Kidney tubule cell (primary cell): ENCODE measurements at regions not wholly inside any gene's neighbourhood (a gene's known extent, or its start where the extent isn't known, plus 50 kb on each side); places are given as distances from the start of the nearest gene placed in this dataset.
"Not testable (repeated sequence)": the region's sequence is repeated elsewhere in the genome, so short reads cannot be mapped to it uniquely, and the experiment has no call there.

Source experiments
- DNase-seq: peaks from one replicate; pipeline ENCODE4 v3.0.0-alpha.2; 2018; ENCODE audit warnings: low spot score

DNA sequence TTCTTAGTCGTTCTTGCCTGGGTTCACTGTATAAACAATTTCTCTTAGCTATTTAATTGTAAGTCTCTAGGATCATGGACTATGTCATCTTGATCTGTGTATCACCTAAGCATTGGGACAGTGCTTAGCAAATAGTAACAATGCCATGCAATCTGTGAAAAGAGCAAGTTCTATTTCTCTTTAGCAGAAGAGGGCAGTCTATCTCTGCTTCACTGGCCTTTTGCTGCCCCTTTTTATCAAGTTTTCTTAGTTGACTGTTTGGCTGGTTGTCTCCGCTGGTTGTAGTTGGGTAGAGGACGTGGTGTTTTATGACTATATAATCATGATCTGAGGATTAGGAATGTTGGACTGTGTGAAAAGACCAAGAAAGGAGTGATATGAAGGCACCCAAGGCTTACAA is 315.0 kb downstream of the JRKL start:
- DNase-seq, result no peak

DNA sequence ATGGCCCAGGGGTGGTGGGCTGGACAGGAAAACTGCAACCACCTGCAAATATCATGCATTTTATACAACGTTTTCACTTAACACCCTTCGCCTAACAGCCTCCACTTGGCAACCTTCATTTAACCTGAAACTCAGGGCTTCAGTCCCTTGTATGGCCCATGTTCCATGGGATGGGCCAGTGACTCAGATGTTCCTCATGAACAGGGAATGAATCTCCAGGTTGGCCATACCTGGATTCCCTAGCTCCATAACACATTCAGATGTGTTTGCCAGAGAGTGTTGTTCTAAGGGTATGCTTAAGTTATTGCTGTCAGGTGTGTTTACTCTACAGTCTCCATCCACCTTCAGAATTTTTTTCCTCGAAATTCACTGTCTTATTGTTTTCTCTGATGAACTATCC is 316.9 kb downstream of the JRKL start:
- no peak for DNase-seq

DNA sequence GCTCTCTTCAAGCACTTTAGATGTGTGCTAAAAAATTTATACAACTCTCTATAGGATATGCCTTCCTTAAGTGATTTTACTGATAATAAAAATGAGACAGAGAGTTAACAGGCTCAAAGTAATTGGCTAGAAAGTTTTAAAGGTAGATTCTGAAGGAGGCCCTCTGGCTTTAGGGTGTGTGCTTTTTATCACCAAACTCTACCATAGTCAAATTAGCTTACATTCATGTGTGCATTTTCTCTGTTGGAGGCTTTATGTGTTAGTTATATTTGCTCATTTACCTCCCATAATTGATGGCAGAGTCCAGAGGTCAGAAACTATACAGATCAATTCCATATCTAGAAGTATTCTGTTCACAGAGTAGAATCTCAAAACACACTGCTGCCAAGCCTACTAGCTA is 317.5 kb downstream of the JRKL start:
- no peak for DNase-seq

DNA sequence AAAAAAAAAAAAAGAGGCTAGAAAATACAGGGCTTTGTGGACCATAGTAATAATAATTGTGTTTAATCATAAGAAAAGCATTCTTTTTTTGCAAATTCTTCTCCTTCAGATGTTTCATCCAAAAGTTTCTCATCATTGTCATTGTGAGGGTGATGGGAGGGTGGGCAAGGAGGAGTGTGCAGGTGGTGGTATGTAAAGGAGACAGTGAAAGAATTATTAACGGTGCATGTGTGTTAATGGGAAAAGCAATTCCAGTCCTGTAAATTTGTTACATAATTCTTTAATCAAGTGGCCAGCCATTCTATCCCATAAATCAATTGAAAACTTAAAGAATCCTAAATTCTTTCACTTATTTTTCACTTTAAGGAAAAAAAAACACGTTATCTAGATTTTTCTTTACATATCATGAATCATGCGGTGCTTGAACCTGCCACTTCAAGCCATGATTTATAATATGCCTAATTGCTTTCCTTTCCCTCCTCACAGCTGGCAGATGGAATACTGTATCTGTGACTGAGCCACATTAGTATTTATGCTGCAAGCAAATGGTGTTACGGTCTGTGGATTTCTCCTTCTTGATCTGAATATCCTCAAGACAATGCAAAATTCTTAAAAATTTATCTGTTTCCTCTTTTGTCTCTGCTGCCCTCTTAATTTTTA is 318.5 kb downstream of the JRKL start:
- no peak for DNase-seq

DNA sequence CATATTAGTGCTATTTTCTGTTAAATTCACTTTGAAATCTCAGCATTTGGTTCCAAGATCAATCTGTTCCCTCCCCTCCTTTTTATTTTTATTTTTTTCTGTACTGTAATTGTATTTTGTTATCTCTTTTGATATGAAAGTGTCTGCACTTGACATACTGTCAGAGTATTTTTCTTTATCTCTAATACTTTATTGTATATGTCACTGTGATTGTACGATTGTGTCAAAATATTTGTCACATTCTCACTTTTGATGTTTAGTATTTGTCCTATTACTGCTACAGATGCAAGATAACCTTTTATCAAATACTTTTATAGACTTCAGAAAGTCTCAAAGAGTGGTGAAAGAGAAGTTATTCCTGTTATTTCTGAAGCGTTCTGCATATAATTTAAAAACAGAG is 323.5 kb downstream of the JRKL start:
- DNase-seq, result no peak

DNA sequence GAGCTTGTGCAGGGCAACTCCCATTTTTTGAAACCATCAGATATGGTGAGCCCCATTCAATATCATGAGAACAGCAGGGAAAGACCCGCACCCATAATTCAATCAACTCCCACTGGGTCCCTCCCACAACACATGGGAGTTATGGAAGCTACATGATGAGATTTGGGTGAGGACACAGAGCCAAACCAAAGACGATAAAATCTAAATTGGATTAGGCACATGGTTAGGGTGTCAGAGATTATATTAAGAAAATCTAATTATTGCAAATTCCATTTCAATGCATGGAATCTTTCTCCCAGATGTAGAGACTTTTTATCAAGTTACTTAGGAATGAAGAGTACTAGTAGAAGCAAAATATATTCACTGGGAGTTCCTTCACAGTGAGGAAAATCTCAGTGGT is 324.9 kb downstream of the JRKL start:
- no peak for DNase-seq

DNA sequence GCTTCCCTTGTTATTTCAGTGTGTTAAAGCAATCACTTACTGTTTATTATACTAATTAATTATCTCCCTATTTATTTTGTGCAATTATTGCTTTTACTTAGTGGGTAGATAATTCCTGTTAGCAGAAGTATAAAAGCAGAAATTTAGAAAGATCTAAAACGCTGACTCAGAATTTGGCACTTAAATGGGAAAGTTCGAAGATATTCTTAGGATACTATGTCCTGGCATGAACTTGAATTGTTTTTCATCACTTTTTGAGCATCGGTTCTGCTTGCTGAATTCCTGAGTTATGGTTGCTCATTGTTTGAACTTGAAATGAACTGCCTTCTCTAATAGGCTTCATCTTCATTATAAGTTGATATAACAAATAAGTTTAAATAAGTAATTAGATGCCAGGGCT is 325.4 kb downstream of the JRKL start:
- no peak for DNase-seq

DNA sequence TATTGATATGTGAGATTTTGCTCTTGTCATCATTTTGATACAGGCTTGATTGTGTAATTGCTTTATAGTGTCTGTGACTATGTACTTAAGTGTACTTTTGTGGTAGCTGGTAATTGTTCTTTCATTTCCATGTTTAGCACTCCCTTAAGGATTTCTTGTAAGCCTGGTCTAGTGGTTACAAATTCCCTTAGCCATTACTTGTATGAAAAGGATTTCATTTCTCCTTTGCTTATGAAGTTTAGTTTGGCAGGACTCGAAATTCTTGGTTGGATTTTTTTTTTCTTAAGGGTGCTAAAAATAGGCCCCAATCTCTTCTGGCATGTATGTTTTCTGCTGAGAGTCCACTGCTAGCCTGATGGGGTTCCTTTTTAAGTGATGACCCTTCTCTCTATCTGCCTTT is 346.8 kb downstream of the JRKL start:
- no peak for DNase-seq

- no peak for DNase-seq
Measured at GRCh38 chr11:96738311-96738710, 348.5 kb downstream of the JRKL start.

GRCh38 chr11:96741068-96741467 is 351.3 kb downstream of the JRKL start:
- DNase-seq, result no peak

GRCh38 chr11:96744697-96745096 is 354.9 kb downstream of the JRKL start:
- DNase-seq, result no peak

DNA sequence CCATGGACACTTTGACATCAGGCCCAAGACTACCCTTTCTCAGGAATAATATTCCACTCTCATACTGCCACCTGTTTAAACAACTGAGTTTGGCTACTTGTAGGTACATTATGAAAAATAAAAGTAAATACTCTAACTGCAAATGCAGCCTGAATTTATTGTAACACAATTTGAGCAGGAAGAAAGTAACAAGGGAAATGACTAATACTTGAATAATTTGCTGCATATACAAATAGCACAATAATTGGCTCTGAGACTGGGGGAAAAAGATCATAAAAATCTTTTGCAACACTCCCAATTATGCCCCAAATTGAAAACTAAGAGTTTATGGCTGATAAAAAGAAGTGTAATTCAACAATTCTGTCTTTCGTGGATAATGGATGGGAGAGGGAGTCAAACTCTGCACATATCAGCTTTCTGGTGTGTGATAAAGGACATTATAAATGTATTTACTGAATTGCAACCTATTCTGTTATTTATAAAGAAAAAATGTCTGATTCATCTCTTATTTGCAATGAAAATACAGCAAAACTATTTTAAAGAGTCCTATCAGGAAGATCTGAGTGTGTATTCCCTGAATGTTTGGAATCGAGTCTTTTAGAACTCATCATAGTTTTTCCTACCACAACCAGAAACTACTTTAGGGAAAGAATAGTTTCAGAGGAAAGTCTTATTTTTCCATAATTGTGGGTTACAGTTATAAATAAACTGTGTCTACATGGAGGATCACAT is 359.0 kb downstream of the JRKL start:
- DNase-seq, result peak; percentile 20

DNA sequence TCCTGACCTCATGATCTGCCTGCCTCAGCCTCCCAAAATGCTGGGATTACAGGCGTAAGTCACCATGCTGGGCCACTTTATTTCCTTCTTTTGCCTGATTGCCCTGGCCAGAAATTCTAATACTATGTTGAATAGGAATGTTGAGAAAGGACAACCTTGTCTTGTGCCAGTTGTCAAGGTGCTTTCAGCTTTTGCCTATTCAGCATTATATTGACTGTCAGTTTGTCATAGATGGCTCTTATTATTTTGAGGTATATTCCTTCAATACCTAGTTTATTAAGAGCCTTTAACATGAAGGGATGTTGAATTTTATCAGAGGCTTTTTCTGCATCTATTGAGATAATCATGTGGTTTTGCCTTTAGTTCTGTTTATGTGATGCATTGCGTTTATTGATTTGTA is 362.0 kb downstream of the JRKL start:
- DNase-seq, result not testable (repeated sequence)

- no peak for DNase-seq
Measured at GRCh38 chr11:96752221-96752620, 362.4 kb downstream of the JRKL start.

DNA sequence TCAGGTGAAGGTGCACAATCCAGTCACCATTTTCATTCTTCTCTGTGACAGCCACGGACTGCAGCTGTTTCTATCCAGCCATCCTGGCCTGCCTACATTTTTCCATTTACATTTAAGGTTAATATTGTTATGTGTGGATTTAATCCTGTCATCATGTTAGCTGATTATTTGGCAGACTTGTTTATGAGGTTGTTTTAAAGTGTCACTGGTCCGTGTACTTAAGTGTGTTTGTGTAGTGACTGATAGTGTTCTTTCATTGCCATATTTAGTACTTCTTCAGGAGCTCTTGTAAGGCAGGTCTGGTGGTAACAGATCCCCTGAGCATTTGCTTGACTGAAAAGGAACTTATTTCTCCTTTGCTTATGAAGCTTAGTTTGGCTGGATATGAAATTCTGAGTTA is 364.2 kb downstream of the JRKL start:
- DNase-seq, result no peak

- no peak for DNase-seq
Measured at GRCh38 chr11:96755209-96755608, 365.4 kb downstream of the JRKL start.

DNA sequence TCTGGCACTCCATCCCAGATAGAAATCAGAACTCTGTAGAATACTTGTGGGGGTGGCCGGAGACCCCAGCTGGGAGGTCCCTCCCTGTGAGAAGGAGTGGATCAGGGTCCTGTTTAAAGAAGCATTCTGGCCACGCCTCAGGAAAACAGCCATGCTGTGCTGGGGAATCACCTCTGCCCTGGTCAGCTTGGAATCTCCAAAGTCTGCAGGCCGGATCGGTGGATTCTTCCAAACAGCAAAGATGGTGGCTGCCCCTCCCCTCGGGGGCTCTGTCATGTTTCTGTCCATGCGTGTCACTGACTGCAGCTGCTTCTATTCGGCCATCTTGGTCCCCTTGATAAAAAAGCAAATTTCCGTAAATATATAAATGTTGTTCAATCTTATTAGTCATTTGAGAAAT is 365.9 kb downstream of the JRKL start:
- no peak for DNase-seq

GRCh38 chr11:96758957-96759356 is 369.1 kb downstream of the JRKL start:
- no peak for DNase-seq

GRCh38 chr11:96760306-96760705 is 370.5 kb downstream of the JRKL start:
- no peak for DNase-seq

DNA sequence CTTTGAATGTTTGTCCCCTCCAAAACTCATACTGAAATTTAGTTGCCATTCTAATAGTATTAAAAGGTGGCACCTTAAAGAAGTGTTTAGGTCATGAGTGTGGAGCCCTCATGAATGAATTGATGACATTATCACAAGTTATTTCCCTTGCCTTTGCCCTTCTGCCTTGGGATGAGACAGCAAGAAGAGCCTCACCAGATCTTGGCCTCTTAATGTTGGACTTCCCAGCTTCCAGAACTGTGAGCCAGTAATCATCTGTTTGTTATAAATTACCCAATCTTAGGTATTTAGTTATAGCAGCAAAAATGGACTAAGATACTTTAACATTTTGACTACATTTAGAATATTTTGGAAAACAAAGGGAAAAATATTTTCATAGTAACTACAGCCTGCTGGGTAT is 371.0 kb downstream of the JRKL start:
- DNase-seq, result no peak

DNA sequence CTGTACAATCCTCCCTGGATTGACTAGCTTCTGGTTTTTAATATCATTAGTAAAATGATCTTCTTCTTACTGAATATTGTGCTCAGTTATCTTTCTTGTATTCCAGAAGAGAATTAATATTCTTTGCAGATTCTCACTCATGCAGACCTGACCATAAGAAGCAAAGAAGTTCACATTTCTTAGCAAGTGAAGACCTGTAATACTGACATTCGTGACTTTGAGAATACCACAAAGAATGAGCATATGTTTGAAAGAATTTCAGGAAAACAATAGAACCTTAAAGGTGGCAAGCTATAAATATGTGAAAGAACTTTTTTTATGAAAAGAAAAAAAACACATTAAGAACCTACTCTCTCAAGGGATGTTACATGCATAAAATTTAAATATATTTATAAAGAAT is 371.6 kb downstream of the JRKL start:
- DNase-seq, result no peak

DNA sequence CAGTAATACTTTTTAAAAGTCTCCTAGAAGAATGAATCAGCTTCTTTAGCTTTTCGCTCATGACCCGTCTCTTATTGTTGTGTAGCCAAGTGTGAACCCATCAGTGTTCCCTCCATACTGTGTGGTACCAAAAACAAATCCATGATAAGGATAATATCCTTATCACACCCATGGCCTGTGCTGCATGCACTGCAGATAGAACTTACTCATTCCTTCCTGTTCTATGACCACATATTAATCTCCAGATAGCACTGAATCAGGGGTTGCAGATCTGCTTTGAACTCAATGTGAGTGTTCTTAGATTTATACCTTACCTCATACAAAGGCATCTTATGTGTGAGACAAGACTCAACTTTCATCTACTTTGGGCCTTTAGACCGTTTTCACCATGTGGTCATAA is 373.4 kb downstream of the JRKL start:
- DNase-seq, result no peak

- DNase-seq, result no peak
Measured at GRCh38 chr11:96778272-96778671, 388.5 kb downstream of the JRKL start.

DNA sequence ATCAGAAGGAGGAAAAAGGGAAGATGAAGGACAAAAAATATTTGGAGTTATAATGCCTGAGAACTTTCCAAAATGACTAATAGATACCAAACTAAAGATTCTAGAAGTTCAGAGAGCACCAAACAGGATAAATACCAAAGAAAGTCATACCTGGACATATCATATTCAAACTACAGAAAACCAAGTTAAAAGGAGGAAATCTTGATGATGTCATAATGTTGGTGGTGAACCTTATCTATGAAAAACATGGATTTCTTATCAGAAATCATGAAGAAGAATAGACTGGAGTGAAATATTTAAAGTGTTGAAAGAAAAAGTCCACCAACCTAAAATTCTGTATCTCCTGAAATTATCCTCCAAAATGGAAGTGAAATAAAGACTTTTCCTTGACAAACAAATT is 389.2 kb downstream of the JRKL start:
- DNase-seq, result no peak
